HG02870 (cell line): ENCODE measurements at regions not wholly inside any gene's neighbourhood (a gene's known extent, or its start where the extent isn't known, plus 50 kb on each side); places are given as distances from the start of the nearest gene placed in this dataset.

Experiments
- ATAC-seq: cut with Tn5 transposase; IDR thresholded peaks from one replicate; pipeline ENCODE4 v1.9.1; 2021; ENCODE audit warnings: mild to moderate bottlenecking, moderate library complexity; ENCODE audit not compliant: unreplicated experiment

GRCh38 chr5:82622205-82622604, 344.1 kb upstream of the RPS23 start:
- no peak for ATAC-seq

GRCh38 chr5:82620957-82621600, 342.9 kb upstream of the RPS23 start:
- ATAC-seq: no peak

- no peak for ATAC-seq
These were observed 340.9 kb upstream of the RPS23 start for GRCh38 chr5:82619097-82619496.

GRCh38 chr5:82614706-82615105, 336.6 kb upstream of the RPS23 start:
- no peak for ATAC-seq

- no peak for ATAC-seq
These were observed 335.7 kb upstream of the RPS23 start for GRCh38 chr5:82613891-82614290.

- no peak for ATAC-seq
These were observed 332.5 kb upstream of the RPS23 start for GRCh38 chr5:82610686-82611085.

- ATAC-seq: no peak
These were observed 327.4 kb upstream of the RPS23 start for GRCh38 chr5:82605441-82605973.

GRCh38 chr5:82603033-82603987, 325.2 kb upstream of the RPS23 start:
- no peak for ATAC-seq

GRCh38 chr5:82601861-82602260, 323.7 kb upstream of the RPS23 start:
- no peak for ATAC-seq

GRCh38 chr5:82601077-82601476, 322.9 kb upstream of the RPS23 start:
- no peak for ATAC-seq

- no peak for ATAC-seq
These were observed 321.5 kb upstream of the RPS23 start for GRCh38 chr5:82599692-82600091.

- ATAC-seq: no peak
These were observed 320.9 kb upstream of the RPS23 start for GRCh38 chr5:82599030-82599429.

- no peak for ATAC-seq
These were observed 319.3 kb upstream of the RPS23 start for GRCh38 chr5:82597437-82597836.

- no peak for ATAC-seq
These were observed 318.3 kb upstream of the RPS23 start for GRCh38 chr5:82596451-82596850.

GRCh38 chr5:82595113-82595512, 317.0 kb upstream of the RPS23 start:
- no peak for ATAC-seq

- no peak for ATAC-seq
These were observed 315.9 kb upstream of the RPS23 start for GRCh38 chr5:82594097-82594496.

- no peak for ATAC-seq
These were observed 315.3 kb upstream of the RPS23 start for GRCh38 chr5:82593481-82593880.

- ATAC-seq: no peak
These were observed 312.9 kb upstream of the RPS23 start for GRCh38 chr5:82591021-82591515.

GRCh38 chr5:82590112-82590511, 312.0 kb upstream of the RPS23 start:
- no peak for ATAC-seq

- ATAC-seq: no peak
These were observed 308.6 kb upstream of the RPS23 start for GRCh38 chr5:82586661-82587310.

GRCh38 chr5:82586181-82586580, 308.0 kb upstream of the RPS23 start:
- no peak for ATAC-seq
